ENCODE measurements at regions not wholly inside any gene's neighbourhood (a gene's known extent, or its start where the extent isn't known, plus 50 kb on each side); places are given as distances from the start of the nearest gene placed in this dataset.

GRCh38 chr17:51347851-51348584, 87.7 kb downstream of the UTP18 start:
- H3K27ac ChIP-seq, result no peak overlapping the region
- no peak for TF ChIP-seq ZFX (IDR thresholded peaks at IDR 0.05)
- no peak for TF ChIP-seq CTCF (conservative IDR thresholded peaks at IDR 0.05)

- TF ChIP-seq CTCF (conservative IDR thresholded peaks at IDR 0.05) (no peak), ZFX (IDR thresholded peaks at IDR 0.05) (no peak)
- H3K27ac ChIP-seq, result no peak overlapping the region
Observed at GRCh38 chr17:51351080-51351479, 90.7 kb downstream of the UTP18 start.

GRCh38 chr17:51351890-51352289, 91.5 kb downstream of the UTP18 start:
- no peak overlapping the region for H3K27ac ChIP-seq
- TF ChIP-seq CTCF (conservative IDR thresholded peaks at IDR 0.05) (no peak), ZFX (IDR thresholded peaks at IDR 0.05) (no peak)

- no peak for TF ChIP-seq ZFX (IDR thresholded peaks at IDR 0.05)
- TF ChIP-seq CTCF (conservative IDR thresholded peaks at IDR 0.05), result no peak
- no peak overlapping the region for H3K27ac ChIP-seq
Observed at GRCh38 chr17:51352798-51353197, 92.5 kb downstream of the UTP18 start.

- TF ChIP-seq CTCF (conservative IDR thresholded peaks at IDR 0.05) (no peak), ZFX (IDR thresholded peaks at IDR 0.05) (no peak)
- no peak overlapping the region for H3K27ac ChIP-seq
Observed at GRCh38 chr17:51353296-51353695, 93.0 kb downstream of the UTP18 start.

GRCh38 chr17:51354936-51355335, 94.6 kb downstream of the UTP18 start:
- H3K27ac ChIP-seq, result no peak overlapping the region
- no peak for TF ChIP-seq ZFX (IDR thresholded peaks at IDR 0.05)
- no peak for TF ChIP-seq CTCF (conservative IDR thresholded peaks at IDR 0.05)

- no peak overlapping the region for H3K27ac ChIP-seq
Observed at GRCh38 chr17:51355441-51356410, 95.4 kb downstream of the UTP18 start.

More at GRCh38 chr17:51355441-51356410, 95.4 kb downstream of the UTP18 start:
- no peak for TF ChIP-seq CTCF (conservative IDR thresholded peaks at IDR 0.05)
- TF ChIP-seq ZFX (IDR thresholded peaks at IDR 0.05), result no peak
